ENCODE measurements at regions not wholly inside any gene's neighbourhood (a gene's known extent, or its start where the extent isn't known, plus 50 kb on each side); places are given as distances from the start of the nearest gene placed in this dataset.

GRCh38 chr2:211248841-211249240 lies 692.4 kb downstream of the CPS1 start:
- dilution Hi-C loops (cut with MboI; ENCODE audit: extremely low pct_ligation_motif_present, low sequenced_read_pairs): no loop called here

GRCh38 chr2:211251016-211251415 lies 694.6 kb downstream of the CPS1 start:
- dilution Hi-C loops (cut with MboI; ENCODE audit: extremely low pct_ligation_motif_present, low sequenced_read_pairs): no loop called here
- no peaks in the 10 kb centered on the region for H3K9me1 ChIP-seq (ENCODE audit: control insufficient read depth, extremely low read depth, insufficient read depth, low read length)
- no peak overlapping the region for H3K4me3 ChIP-seq (ENCODE audit: control insufficient read depth in 2 of 3, extremely low read depth in 1 of 3, insufficient read depth in 2 of 3, low read depth in 1 of 3, low read length in 3 of 3)
- no peak overlapping the region for H3K4me2 ChIP-seq (ENCODE audit: control insufficient read depth, extremely low read depth, insufficient read depth, low read depth, low read length)
- DNase-seq (ENCODE audit: low read depth, low spot score) (no peak), FAIRE-seq (no peak)
- no peak overlapping the region for H3K27ac ChIP-seq (ENCODE audit: control insufficient read depth, insufficient read depth, low read length)
- no peaks in the 10 kb centered on the region for H3K27me3 ChIP-seq (ENCODE audit: control insufficient read depth, extremely low read depth, insufficient read depth, low read length)
- no peak for TF ChIP-seq EZH2 (IDR thresholded peaks at IDR 0.05; ENCODE audit: low read length)
- TF ChIP-seq CTCF (optimal IDR thresholded peaks at IDR 0.05 in 1 of 3, IDR thresholded peaks at IDR 0.05 in 1 of 3, conservative IDR thresholded peaks at IDR 0.05 in 1 of 3; ENCODE audit: extremely low read depth in 1 of 3, insufficient read depth in 2 of 3, low read length in 3 of 3): no peak
- no peaks in the 10 kb centered on the region for H3K9me3 ChIP-seq (ENCODE audit: control insufficient read depth, low read depth, low read length)
- H4K20me1 ChIP-seq (ENCODE audit: control insufficient read depth, extremely low read depth, insufficient read depth, low read length): no peaks in the 10 kb centered on the region
- no peak overlapping the region for H3K9ac ChIP-seq (ENCODE audit: control insufficient read depth, extremely low read depth, insufficient read depth, low read length)
- no peaks in the 10 kb centered on the region for H3K36me3 ChIP-seq (ENCODE audit: control insufficient read depth in 2 of 2, extremely low read depth in 1 of 2, insufficient read depth in 2 of 2, low read length in 2 of 2)
- H3K79me2 ChIP-seq (ENCODE audit: control insufficient read depth, insufficient read depth, low read length): no peaks in the 10 kb centered on the region
- H3K4me1 ChIP-seq (ENCODE audit: control insufficient read depth, extremely low read depth, insufficient read depth, low read length): no peaks in the 10 kb centered on the region
- no peak overlapping the region for H2AFZ ChIP-seq (ENCODE audit: control insufficient read depth, low read length)

More at GRCh38 chr2:211248841-211249240, 692.4 kb downstream of the CPS1 start:
- no peak overlapping the region for H3K27ac ChIP-seq (ENCODE audit: control insufficient read depth, insufficient read depth, low read length)
- no peak for FAIRE-seq
- H3K4me2 ChIP-seq (ENCODE audit: control insufficient read depth, extremely low read depth, insufficient read depth, low read depth, low read length): no peak overlapping the region
- no peak for DNase-seq (ENCODE audit: low read depth, low spot score)
- H3K27me3 ChIP-seq (ENCODE audit: control insufficient read depth, extremely low read depth, insufficient read depth, low read length): no peaks in the 10 kb centered on the region
- TF ChIP-seq EZH2 (IDR thresholded peaks at IDR 0.05; ENCODE audit: low read length) (no peak), CTCF (optimal IDR thresholded peaks at IDR 0.05 in 1 of 3, IDR thresholded peaks at IDR 0.05 in 1 of 3, conservative IDR thresholded peaks at IDR 0.05 in 1 of 3; ENCODE audit: extremely low read depth in 1 of 3, insufficient read depth in 2 of 3, low read length in 3 of 3) (no peak)
- no peak overlapping the region for H2AFZ ChIP-seq (ENCODE audit: control insufficient read depth, low read length)
- no peaks in the 10 kb centered on the region for H3K79me2 ChIP-seq (ENCODE audit: control insufficient read depth, insufficient read depth, low read length)
- H3K9ac ChIP-seq (ENCODE audit: control insufficient read depth, extremely low read depth, insufficient read depth, low read length): no peak overlapping the region
- no peaks in the 10 kb centered on the region for H3K9me3 ChIP-seq (ENCODE audit: control insufficient read depth, low read depth, low read length)
- no peaks in the 10 kb centered on the region for H3K9me1 ChIP-seq (ENCODE audit: control insufficient read depth, extremely low read depth, insufficient read depth, low read length)
- no peaks in the 10 kb centered on the region for H3K36me3 ChIP-seq (ENCODE audit: control insufficient read depth in 2 of 2, extremely low read depth in 1 of 2, insufficient read depth in 2 of 2, low read length in 2 of 2)
- no peaks in the 10 kb centered on the region for H4K20me1 ChIP-seq (ENCODE audit: control insufficient read depth, extremely low read depth, insufficient read depth, low read length)
- H3K4me1 ChIP-seq (ENCODE audit: control insufficient read depth, extremely low read depth, insufficient read depth, low read length): no peaks in the 10 kb centered on the region
- H3K4me3 ChIP-seq (ENCODE audit: control insufficient read depth in 2 of 3, extremely low read depth in 1 of 3, insufficient read depth in 2 of 3, low read depth in 1 of 3, low read length in 3 of 3): no peak overlapping the region

Data from keratinocyte (primary cell).